Brain microvascular endothelial cell (primary cell): ENCODE measurements at regions not wholly inside any gene's neighbourhood (a gene's known extent, or its start where the extent isn't known, plus 50 kb on each side); places are given as distances from the start of the nearest gene placed in this dataset.

Experiments used
- DNase-seq: peaks from one replicate; pipeline ENCODE4 v3.0.0-alpha.2; 2020
- H3K27ac ChIP-seq: fragments of 250-450 bp; sonication (Bioruptor Pico); 2 replicates; pipeline ENCODE4 v1.5.1; 2020; ENCODE audit warnings: mild to moderate bottlenecking, moderate library complexity
- H3K27me3 ChIP-seq: fragments of 250-450 bp; sonication (Bioruptor Pico); replicated peaks from 2 replicates; pipeline ENCODE4 v1.5.1; 2020; ENCODE audit warnings: mild to moderate bottlenecking
- H3K36me3 ChIP-seq: fragments of 250-450 bp; sonication (Bioruptor Pico); replicated peaks from 2 replicates; pipeline ENCODE4 v1.5.1; 2020; ENCODE audit warnings: mild to moderate bottlenecking
- H3K4me3 ChIP-seq: 2 replicates; pipeline ENCODE4 v1.5.1; 2011; ENCODE audit warnings: low read depth, mild to moderate bottlenecking, control low read depth, low read length, moderate library complexity
- CTCF ChIP-seq: IDR thresholded peaks from 2 replicates; pipeline ENCODE4 v1.5.1; 2011; ENCODE audit warnings: low read depth, mild to moderate bottlenecking, moderate library complexity, low read length, control low read depth, inconsistent platforms; ENCODE audit errors: missing control alignments
- in situ Hi-C: cut with HindIII; loops from 2 replicates; pipeline ENCODE4 v1.10.0; 2017; ENCODE audit warnings: low sequenced_read_pairs, low pct_ligation_motif_present

GRCh38 chr22:48942698-48943566, 884.7 kb downstream of the BRD1 start:
- Histone ChIP-seq H3K27ac (no peak overlapping the region), H3K27me3 (no peaks in the 10 kb centered on the region), H3K4me3 (no peak overlapping the region), H3K36me3 (no peaks in the 10 kb centered on the region)
- TF ChIP-seq CTCF = no peak
- in situ Hi-C loops = no loop called here
- no peak for DNase-seq

GRCh38 chr22:48941903-48942575, 885.6 kb downstream of the BRD1 start:
- in situ Hi-C loops = no loop called here
- Histone ChIP-seq H3K27me3 (no peaks in the 10 kb centered on the region), H3K4me3 (no peak overlapping the region), H3K27ac (no peak overlapping the region), H3K36me3 (no peaks in the 10 kb centered on the region)
- TF ChIP-seq CTCF = no peak
- no peak for DNase-seq

GRCh38 chr22:48941033-48941902, 886.4 kb downstream of the BRD1 start:
- no peaks in the 10 kb centered on the region for H3K36me3 ChIP-seq
- DNase-seq = no peak
- TF ChIP-seq CTCF = no peak
- in situ Hi-C loops = no loop called here
- H3K27ac ChIP-seq = no peak overlapping the region
- H3K4me3 ChIP-seq = no peak overlapping the region
- no peaks in the 10 kb centered on the region for H3K27me3 ChIP-seq

GRCh38 chr22:48940266-48941032, 887.2 kb downstream of the BRD1 start:
- TF ChIP-seq CTCF = no peak
- in situ Hi-C loops = no loop called here
- no peaks in the 10 kb centered on the region for H3K27me3 ChIP-seq

GRCh38 chr22:48939441-48940265, 888.0 kb downstream of the BRD1 start:
- no peaks in the 10 kb centered on the region for H3K27me3 ChIP-seq
- in situ Hi-C loops = no loop called here
- DNase-seq = no peak
- H3K4me3 ChIP-seq = no peak overlapping the region
- no peak for TF ChIP-seq CTCF
- no peaks in the 10 kb centered on the region for H3K36me3 ChIP-seq
- H3K27ac ChIP-seq = no peak overlapping the region

More at GRCh38 chr22:48940266-48941032, 887.2 kb downstream of the BRD1 start:
- Histone ChIP-seq H3K4me3 (no peak overlapping the region), H3K36me3 (no peaks in the 10 kb centered on the region), H3K27ac (no peak overlapping the region)
- DNase-seq = no peak
